ENCODE measurements at regions not wholly inside any gene's neighbourhood (a gene's known extent, or its start where the extent isn't known, plus 50 kb on each side); places are given as distances from the start of the nearest gene placed in this dataset.
"Not testable (repeated sequence)": the region's sequence is repeated elsewhere in the genome, so short reads cannot be mapped to it uniquely, and the experiment has no call there.

DNA sequence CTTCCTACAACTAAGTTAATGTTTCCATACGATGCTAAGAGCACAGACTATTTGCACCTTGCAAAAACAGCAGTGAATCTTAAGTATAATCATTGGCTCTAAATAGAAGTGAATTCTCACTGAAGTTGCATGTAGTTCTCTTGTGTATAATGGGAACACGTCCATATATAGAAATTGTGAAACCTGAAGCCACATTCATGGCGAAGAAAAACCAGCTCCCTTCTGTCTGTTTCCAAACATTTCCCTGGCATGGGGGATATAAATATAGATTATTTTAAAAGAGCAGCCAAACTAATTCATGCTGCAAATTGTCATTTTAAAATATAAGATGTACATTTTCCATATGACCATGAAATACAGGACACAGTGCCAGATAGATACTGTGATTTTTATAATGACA is 71.1 kb downstream of the TRAM1L1 start:
- TF ChIP-seq TAF1 (IDR thresholded peaks at IDR 0.05; ENCODE audit: borderline replicate concordance, low read depth, low read length) (no peak), POLR2AphosphoS5 (IDR thresholded peaks at IDR 0.05; ENCODE audit: low read depth, low read length) (no peak), POLR2A (IDR thresholded peaks at IDR 0.05; ENCODE audit: low read depth, low read length) (no peak)
- FAIRE-seq (no peak), DNase-seq (ENCODE audit: insufficient read length) (no peak)

DNA sequence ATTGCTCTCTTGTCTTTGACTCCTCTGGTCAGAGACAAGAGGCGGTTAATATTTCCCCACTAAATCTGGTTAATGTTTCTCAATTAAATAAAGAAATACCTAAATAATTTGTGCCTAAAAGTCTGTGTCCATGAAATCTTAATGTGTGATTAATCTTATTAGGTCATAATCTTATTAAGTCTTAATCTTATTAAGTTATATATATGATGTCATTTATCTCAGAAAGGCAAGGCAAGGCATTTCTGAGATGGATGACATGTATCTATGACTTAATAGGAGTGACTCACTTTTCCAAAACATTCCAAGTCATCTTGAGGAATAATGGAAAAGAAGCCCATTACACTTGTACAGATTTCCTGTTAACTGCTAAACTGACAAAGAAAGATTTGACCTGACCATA is 74.7 kb downstream of the TRAM1L1 start:
- no peak for FAIRE-seq
- no peak for DNase-seq (ENCODE audit: insufficient read length)
- TF ChIP-seq TAF1 (IDR thresholded peaks at IDR 0.05; ENCODE audit: borderline replicate concordance, low read depth, low read length) (no peak), POLR2A (IDR thresholded peaks at IDR 0.05; ENCODE audit: low read depth, low read length) (no peak), POLR2AphosphoS5 (IDR thresholded peaks at IDR 0.05; ENCODE audit: low read depth, low read length) (no peak)

DNA sequence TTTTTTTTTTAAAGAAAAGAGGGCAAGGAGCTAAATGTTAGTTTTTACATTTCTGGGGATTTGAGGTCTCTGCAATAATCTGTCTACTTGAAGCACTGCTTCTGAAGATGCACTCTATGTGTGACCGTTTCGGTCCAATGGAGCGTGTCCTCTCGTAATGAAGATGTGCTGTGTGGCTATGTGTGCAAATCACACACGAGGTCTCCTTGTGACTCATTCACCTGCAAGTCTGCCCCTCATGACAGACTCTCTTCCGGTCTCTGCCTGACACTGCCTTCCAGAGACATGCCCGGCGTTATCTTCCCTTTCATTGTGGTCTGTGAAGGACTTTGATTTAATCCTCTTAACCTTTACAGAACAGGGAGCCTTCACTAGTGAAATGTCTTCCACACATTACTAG is 84.3 kb downstream of the TRAM1L1 start:
- no peak for TF ChIP-seq TAF1 (IDR thresholded peaks at IDR 0.05; ENCODE audit: borderline replicate concordance, low read depth, low read length)
- no peak for TF ChIP-seq POLR2AphosphoS5 (IDR thresholded peaks at IDR 0.05; ENCODE audit: low read depth, low read length)
- TF ChIP-seq POLR2A (IDR thresholded peaks at IDR 0.05; ENCODE audit: low read depth, low read length) = no peak
- FAIRE-seq (no peak), DNase-seq (ENCODE audit: insufficient read length) (no peak)

DNA sequence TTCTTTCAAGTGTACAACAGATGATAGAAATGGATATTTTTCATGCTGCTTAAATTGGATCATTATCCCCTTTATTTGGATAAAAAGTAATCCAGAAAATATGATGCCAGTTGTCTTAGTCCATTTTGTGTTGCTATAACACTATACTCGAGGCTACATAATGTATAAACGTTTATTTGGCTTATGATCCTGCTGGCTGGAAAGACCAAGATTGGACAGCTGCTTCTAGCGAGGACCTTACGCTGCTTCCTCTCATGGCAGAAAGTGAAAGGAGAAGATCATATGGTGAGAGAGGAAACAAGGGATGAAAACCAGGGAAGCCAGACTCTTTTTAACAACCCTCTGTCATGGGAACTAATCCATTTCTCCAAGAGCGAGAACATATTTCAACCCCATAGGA is 102.7 kb downstream of the TRAM1L1 start:
- FAIRE-seq (no peak), DNase-seq (ENCODE audit: insufficient read length) (no peak)

DNA sequence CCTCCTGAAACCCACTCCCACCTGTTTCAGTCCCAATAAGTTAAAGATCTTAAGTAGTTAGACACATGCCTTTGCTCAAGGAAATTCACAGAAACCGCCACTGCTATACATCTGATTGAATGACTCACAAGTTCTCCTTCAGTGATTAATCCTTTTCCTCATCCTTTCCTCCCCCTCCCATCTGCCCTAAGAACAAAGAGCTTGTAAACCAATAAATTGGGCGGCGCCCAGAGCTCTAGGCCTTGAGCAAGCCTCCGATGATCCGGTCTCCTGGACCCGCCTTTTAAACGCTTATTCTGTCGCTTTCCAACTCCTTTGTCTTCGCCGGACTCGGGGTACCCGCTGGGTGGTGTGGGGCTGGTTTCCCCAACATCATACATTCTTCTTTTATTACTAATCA is 104.9 kb downstream of the TRAM1L1 start:
- DNase-seq (ENCODE audit: insufficient read length); FAIRE-seq: not testable (repeated sequence)

More for the DNA sequence above, 102.7 kb downstream of the TRAM1L1 start:
- TF ChIP-seq POLR2AphosphoS5 (IDR thresholded peaks at IDR 0.05; ENCODE audit: low read depth, low read length) (no peak), TAF1 (IDR thresholded peaks at IDR 0.05; ENCODE audit: borderline replicate concordance, low read depth, low read length) (no peak), POLR2A (IDR thresholded peaks at IDR 0.05; ENCODE audit: low read depth, low read length) (no peak)

DNA sequence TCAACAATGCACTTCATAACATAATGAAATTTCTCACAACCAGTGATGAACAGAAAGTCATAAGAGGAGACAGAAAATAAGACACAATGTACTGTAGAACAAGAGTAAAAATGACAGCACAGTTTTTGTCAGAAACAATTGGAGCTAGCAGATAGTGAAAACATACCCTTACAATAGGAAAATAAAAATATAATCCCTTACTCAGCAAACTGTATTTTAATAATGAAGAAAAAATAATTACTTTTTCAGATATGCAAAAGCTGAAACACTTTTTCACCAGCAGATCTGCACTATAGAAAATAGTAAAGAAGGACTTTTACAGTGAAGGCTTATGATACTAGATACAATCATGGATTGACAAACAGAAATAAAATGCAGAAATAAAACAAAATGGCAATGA is 126.3 kb downstream of the TRAM1L1 start:
- no peak for TF ChIP-seq POLR2A (IDR thresholded peaks at IDR 0.05; ENCODE audit: low read depth, low read length)
- no peak for TF ChIP-seq TAF1 (IDR thresholded peaks at IDR 0.05; ENCODE audit: borderline replicate concordance, low read depth, low read length)
- TF ChIP-seq POLR2AphosphoS5 (IDR thresholded peaks at IDR 0.05; ENCODE audit: low read depth, low read length) = no peak
- no peak for FAIRE-seq
- no peak for DNase-seq (ENCODE audit: insufficient read length)

DNA sequence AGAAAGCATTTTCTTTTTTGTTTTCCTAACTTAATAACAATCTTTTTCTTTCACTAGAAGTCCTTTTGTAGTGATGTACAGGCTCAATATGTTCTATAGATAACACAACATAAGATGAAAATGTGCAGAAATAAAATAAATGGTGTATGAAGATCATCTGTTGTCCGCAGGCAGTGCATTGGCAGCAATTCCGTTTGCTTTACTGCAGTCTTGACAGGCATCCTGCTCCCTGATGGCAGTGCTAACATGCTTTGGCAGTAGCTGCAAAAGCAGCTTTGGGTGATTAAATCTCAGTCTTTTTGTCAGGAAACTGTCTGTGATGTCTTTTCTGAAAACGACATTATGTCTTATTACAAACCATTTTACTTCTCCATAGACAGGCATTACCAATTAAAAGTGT is 131.4 kb downstream of the TRAM1L1 start:
- no peak for DNase-seq (ENCODE audit: insufficient read length)
- no peak for FAIRE-seq
- TF ChIP-seq POLR2AphosphoS5 (IDR thresholded peaks at IDR 0.05; ENCODE audit: low read depth, low read length) (no peak), POLR2A (IDR thresholded peaks at IDR 0.05; ENCODE audit: low read depth, low read length) (no peak), TAF1 (IDR thresholded peaks at IDR 0.05; ENCODE audit: borderline replicate concordance, low read depth, low read length) (no peak)

DNA sequence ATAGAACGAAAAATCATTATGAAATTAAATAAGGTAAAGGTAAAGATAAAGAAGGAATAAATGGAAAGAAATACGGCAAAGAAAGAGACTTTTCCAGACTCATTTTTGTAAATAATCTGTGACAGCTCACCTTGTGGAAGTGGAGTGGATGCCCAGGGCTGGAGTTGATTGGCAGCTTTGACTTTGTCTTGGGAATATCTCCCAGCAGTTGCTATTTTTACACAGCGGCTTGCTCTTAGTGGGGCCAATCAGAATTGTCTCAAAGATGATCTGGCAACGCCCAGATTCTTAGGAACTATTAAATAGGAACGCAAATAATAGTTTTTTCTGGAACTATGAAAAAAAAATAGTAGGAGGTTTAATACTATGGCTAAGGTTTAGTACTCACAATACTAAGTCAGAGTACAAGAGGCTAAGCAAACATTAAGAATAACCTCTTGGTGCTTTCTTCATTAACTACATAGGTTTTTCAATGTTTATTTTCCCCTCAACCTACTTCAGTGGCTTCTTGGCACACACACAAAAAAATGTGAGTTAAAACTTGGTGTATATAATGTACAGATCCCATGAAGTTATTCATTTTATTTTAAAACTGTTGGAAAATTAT is 132.7 kb downstream of the TRAM1L1 start:
- FAIRE-seq (no peak), DNase-seq (ENCODE audit: insufficient read length) (no peak)
- TF ChIP-seq TAF1 (IDR thresholded peaks at IDR 0.05; ENCODE audit: borderline replicate concordance, low read depth, low read length) (no peak), POLR2A (IDR thresholded peaks at IDR 0.05; ENCODE audit: low read depth, low read length) (no peak), POLR2AphosphoS5 (IDR thresholded peaks at IDR 0.05; ENCODE audit: low read depth, low read length) (no peak)

DNA sequence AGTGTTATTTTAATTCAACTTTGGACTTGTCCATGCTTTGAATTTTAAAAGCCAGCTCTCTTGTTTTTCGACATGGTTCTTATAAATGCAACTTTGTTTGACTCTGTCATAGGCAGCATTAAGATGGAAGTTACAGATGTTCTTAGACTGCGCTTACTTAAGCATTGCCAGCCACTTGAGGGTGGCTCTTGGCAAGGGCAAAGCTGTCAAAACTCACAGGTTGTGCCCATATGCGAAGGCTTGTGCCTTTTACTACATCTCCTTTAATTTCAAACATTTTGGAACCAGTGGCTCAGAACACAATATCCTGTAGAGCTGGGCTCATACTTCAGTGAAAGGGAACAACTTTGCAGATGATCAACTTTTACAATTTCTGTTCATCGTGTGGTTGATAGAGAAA is 135.5 kb downstream of the TRAM1L1 start:
- DNase-seq (ENCODE audit: insufficient read length) (no peak), FAIRE-seq (no peak)
- TF ChIP-seq POLR2A (IDR thresholded peaks at IDR 0.05; ENCODE audit: low read depth, low read length) (no peak), TAF1 (IDR thresholded peaks at IDR 0.05; ENCODE audit: borderline replicate concordance, low read depth, low read length) (no peak), POLR2AphosphoS5 (IDR thresholded peaks at IDR 0.05; ENCODE audit: low read depth, low read length) (no peak)

DNA sequence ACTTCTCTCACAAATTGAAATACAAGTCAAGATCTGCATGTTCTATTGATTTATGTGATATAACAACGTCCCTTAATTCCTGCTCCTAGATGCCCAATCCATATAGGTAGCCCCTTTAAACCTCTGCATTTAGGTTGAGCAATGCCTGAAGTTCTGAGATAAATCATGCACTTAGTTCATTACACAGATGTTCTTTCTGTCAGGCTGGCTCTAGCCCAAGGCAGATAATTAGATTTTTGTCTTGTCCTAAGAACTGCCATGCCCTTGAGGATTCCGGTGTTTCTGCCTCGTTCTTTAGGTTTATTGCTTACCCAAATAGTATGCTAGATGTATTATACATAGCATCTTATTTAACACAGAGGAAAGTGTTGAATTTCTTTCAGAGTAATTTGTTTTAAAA is 143.1 kb downstream of the TRAM1L1 start:
- TF ChIP-seq TAF1 (IDR thresholded peaks at IDR 0.05; ENCODE audit: borderline replicate concordance, low read depth, low read length) (no peak), POLR2AphosphoS5 (IDR thresholded peaks at IDR 0.05; ENCODE audit: low read depth, low read length) (no peak), POLR2A (IDR thresholded peaks at IDR 0.05; ENCODE audit: low read depth, low read length) (no peak)
- no peak for DNase-seq (ENCODE audit: insufficient read length)
- FAIRE-seq = no peak

DNA sequence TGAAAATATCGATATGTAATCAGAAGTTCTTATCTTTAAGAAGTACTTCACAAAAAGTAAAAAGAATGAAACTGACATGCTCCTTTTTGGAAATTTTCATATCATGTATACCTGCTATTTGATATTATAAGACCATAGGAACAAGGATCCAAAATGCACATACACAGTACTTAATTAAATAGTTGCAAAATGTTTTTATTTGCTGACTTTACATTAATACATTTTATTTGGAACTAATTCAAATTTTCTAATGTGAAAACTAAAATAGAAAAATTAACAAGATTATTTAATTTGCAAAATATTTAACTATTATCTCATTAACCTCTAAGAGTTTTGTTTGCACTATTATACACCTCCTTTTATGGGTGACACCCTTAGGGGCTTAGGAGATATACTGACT is 155.0 kb downstream of the TRAM1L1 start:
- no peak for DNase-seq (ENCODE audit: insufficient read length)
- no peak for FAIRE-seq
- TF ChIP-seq POLR2AphosphoS5 (IDR thresholded peaks at IDR 0.05; ENCODE audit: low read depth, low read length) (no peak), POLR2A (IDR thresholded peaks at IDR 0.05; ENCODE audit: low read depth, low read length) (no peak), TAF1 (IDR thresholded peaks at IDR 0.05; ENCODE audit: borderline replicate concordance, low read depth, low read length) (no peak)

DNA sequence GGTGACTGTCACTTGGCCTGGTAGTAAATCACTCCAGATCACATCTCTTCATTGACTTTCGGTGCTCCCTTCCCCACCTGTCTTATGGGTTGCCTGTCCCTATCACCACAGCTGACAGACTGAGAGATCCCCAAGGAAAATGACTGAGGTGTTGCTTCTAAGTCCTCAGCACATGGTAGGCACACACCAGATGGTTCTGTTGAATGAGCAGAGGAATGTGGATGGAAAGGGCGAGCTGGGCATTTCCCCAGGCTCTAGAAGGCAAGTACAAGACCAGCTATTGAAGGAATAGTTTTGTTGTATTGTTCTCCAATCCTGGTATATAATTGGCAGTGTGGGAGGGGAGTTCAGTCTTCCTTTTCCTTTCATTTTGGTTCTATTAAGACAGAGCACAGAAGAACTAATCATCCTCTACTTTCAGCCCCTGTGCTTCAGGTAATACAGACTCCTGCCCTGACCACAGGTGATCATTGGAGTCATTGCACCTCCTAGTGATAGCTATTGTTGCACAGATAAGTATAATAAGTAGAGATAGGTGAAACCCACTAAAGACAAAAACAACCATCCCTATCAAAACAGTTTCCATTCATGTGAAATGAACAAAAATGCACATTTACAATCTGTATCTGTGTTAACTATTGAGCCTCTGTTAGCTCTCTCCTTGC is 158.6 kb downstream of the TRAM1L1 start:
- DNase-seq (ENCODE audit: insufficient read length) = no peak
- TF ChIP-seq POLR2A (IDR thresholded peaks at IDR 0.05; ENCODE audit: low read depth, low read length) = no peak
- no peak for TF ChIP-seq TAF1 (IDR thresholded peaks at IDR 0.05; ENCODE audit: borderline replicate concordance, low read depth, low read length)
- TF ChIP-seq POLR2AphosphoS5 (IDR thresholded peaks at IDR 0.05; ENCODE audit: low read depth, low read length) = no peak
- no peak for FAIRE-seq
